ENCODE measurements at regions not wholly inside any gene's neighbourhood (a gene's known extent, or its start where the extent isn't known, plus 50 kb on each side); places are given as distances from the start of the nearest gene placed in this dataset.

DNA sequence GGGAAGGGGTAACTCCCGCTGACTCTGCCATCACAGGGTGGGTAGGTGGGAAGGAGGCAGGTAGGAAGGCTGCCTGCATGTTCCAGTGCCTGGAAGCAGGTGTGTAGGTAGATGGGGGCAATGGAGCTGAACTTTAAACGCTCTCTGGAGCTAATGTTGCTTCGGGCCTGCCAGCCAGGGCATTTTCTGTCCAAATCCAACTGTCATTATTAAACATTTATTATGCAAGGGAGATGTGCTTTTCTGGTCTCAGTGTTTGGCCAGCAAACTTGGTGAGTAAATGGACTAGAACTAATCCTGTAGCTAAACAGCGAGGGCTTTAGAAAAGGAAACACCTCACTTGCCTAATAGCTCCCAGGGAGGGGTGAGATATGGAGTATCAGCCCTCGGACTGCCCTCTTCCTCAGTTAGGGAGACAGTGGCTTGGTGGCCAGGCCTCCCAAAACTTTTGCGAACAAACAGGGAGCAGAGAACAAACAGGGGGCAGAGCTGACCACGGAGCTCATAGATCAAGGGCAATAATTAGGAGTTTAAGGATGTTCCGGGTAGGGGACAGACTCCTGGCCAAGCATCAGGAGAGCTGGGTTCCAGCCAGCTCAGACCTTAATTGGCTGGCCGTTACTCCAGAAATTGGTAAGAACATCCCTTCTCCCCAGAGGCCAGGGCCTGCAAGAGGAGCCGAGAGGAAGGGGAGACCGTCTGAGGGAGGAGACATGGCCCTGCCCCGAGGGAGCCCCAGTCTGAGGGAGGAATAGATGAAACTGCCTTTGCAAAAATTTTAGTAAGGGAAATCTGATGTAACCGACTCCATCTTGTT is 131.1 kb downstream of the VEGFA start:
- no peak for TF ChIP-seq PATZ1 (CRISPR knock-in tag; IDR thresholded peaks at IDR 0.05; ENCODE audit: borderline replicate concordance)
- TF ChIP-seq CREB5 (CRISPR knock-in tag; IDR thresholded peaks at IDR 0.05; ENCODE audit: low read depth): no peak
